Neural progenitor cell (in vitro differentiated cells): ENCODE measurements at regions not wholly inside any gene's neighbourhood (a gene's known extent, or its start where the extent isn't known, plus 50 kb on each side); places are given as distances from the start of the nearest gene placed in this dataset.
A peak's percentile ranks its signal among the peaks of the same experiment; 100 is the strongest.

ENCODE experiments used
- DNase-seq: peaks from one replicate; pipeline ENCODE4 v3.0.0-alpha.2; 2016; ENCODE audit warnings: low spot score
- H2AFZ ChIP-seq: fragments of 200-600 bp; sonication (generic); replicated peaks from 2 replicates; pipeline ENCODE4 v1.6.1; 2016; ENCODE audit warnings: antibody characterized with exemption
- H3F3A ChIP-seq: fragments of 200-600 bp; sonication (generic); 2 replicates; pipeline ENCODE4 v1.6.1; 2016; ENCODE audit warnings: antibody characterized with exemption, low read depth
- H3K27ac ChIP-seq: fragments of 200-600 bp; sonication (generic); 2 replicates; pipeline ENCODE4 v1.5.1; 2016; ENCODE audit warnings: mild to moderate bottlenecking
- H3K27me3 ChIP-seq: fragments of 200-600 bp; sonication (generic); 2 replicates; pipeline ENCODE4 v1.6.1; 2016; ENCODE audit warnings: mild to moderate bottlenecking, moderate library complexity
- H3K36me3 ChIP-seq: fragments of 200-600 bp; sonication (generic); 2 replicates; pipeline ENCODE4 v1.5.1; 2016
- H3K4me1 ChIP-seq: fragments of 200-600 bp; sonication (generic); 2 replicates; pipeline ENCODE4 v1.6.1; 2016; ENCODE audit warnings: mixed run types
- H3K4me2 ChIP-seq: fragments of 200-600 bp; sonication (generic); 2 replicates; pipeline ENCODE4 v1.6.1; 2016
- H3K4me3 ChIP-seq: fragments of 200-600 bp; sonication (generic); 2 replicates; pipeline ENCODE4 v1.5.1; 2016
- H3K79me2 ChIP-seq: fragments of 200-600 bp; sonication (generic); 2 replicates; pipeline ENCODE4 v1.6.1; 2016; ENCODE audit warnings: low read depth
- H3K9ac ChIP-seq: fragments of 200-600 bp; sonication (generic); 2 replicates; pipeline ENCODE4 v1.6.1; 2016
- H3K9me3 ChIP-seq: fragments of 200-600 bp; sonication (generic); 2 replicates; pipeline ENCODE4 v1.5.1; 2016; ENCODE audit warnings: low read depth
- H4K20me1 ChIP-seq: fragments of 200-600 bp; sonication (generic); 2 replicates; pipeline ENCODE4 v1.6.1; 2016; ENCODE audit warnings: low read depth
- H3K27ac Mint-ChIP-seq: 3 replicates; pipeline ENCODE4 v1.8.0; 2021; ENCODE audit warnings: mixed read lengths
- H3K27me3 Mint-ChIP-seq: 2 replicates; pipeline ENCODE4 v1.8.0; 2022; ENCODE audit warnings: low read depth, mild to moderate bottlenecking, inconsistent platforms, moderate library complexity, mixed read lengths; ENCODE audit not compliant: insufficient read depth
- H3K36me3 Mint-ChIP-seq: 3 replicates; pipeline ENCODE4 v1.8.0; 2021; ENCODE audit warnings: mixed read lengths
- H3K4me1 Mint-ChIP-seq: 3 replicates; pipeline ENCODE4 v1.8.0; 2021; ENCODE audit warnings: mixed read lengths
- H3K4me3 Mint-ChIP-seq: 3 replicates; pipeline ENCODE4 v1.8.0; 2021; ENCODE audit warnings: mild to moderate bottlenecking, moderate library complexity, mixed read lengths
- H3K9me3 Mint-ChIP-seq: 3 replicates; pipeline ENCODE4 v1.8.0; 2020; ENCODE audit warnings: mixed read lengths
- EZH2 ChIP-seq: fragments of 200-600 bp; sonication (generic); IDR thresholded peaks from 2 replicates; pipeline ENCODE4 v1.6.1; 2017; ENCODE audit warnings: antibody characterized with exemption, mild to moderate bottlenecking, moderate library complexity
- EZH2phosphoT487 ChIP-seq: fragments of 200-600 bp; sonication (generic); IDR thresholded peaks from 2 replicates; pipeline ENCODE4 v1.6.1; 2017; ENCODE audit warnings: antibody characterized with exemption
- TF ChIP-seq, protein P1 (sequence below): fragments of 200-600 bp; sonication (generic); IDR thresholded peaks from 2 replicates; pipeline ENCODE4 v1.5.1; 2017; ENCODE audit warnings: antibody characterized with exemption, mild to moderate bottlenecking

GRCh38 chr4:153945704-153946103 is 156.8 kb upstream of the SFRP2 start:
- Mint-ChIP-seq H3K4me3 (no peak overlapping the region), H3K27ac (no peak overlapping the region), H3K36me3 (peaks cover 38% of the 10 kb centered on the region), H3K27me3 (peaks cover 6% of the 10 kb centered on the region), H3K9me3 (peaks cover 33% of the 10 kb centered on the region), H3K4me1 (peaks cover 15% of the 10 kb centered on the region)
- Histone ChIP-seq H3K36me3 (no peaks in the 10 kb centered on the region), H3K9me3 (peaks cover 8% of the 10 kb centered on the region), H2AFZ (no peak overlapping the region), H3K79me2 (no peaks in the 10 kb centered on the region), H3K4me1 (peaks cover 31% of the 10 kb centered on the region), H3K9ac (no peak overlapping the region), H3K4me2 (no peak overlapping the region), H4K20me1 (no peaks in the 10 kb centered on the region), H3F3A (peaks cover 3% of the 10 kb centered on the region), H3K27ac (no peak overlapping the region), H3K27me3 (no peaks in the 10 kb centered on the region), H3K4me3 (no peak overlapping the region)
- TF ChIP-seq EZH2phosphoT487, result no peak
- TF ChIP-seq, protein P1, sequence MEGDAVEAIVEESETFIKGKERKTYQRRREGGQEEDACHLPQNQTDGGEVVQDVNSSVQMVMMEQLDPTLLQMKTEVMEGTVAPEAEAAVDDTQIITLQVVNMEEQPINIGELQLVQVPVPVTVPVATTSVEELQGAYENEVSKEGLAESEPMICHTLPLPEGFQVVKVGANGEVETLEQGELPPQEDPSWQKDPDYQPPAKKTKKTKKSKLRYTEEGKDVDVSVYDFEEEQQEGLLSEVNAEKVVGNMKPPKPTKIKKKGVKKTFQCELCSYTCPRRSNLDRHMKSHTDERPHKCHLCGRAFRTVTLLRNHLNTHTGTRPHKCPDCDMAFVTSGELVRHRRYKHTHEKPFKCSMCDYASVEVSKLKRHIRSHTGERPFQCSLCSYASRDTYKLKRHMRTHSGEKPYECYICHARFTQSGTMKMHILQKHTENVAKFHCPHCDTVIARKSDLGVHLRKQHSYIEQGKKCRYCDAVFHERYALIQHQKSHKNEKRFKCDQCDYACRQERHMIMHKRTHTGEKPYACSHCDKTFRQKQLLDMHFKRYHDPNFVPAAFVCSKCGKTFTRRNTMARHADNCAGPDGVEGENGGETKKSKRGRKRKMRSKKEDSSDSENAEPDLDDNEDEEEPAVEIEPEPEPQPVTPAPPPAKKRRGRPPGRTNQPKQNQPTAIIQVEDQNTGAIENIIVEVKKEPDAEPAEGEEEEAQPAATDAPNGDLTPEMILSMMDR, result no peak
- no peak for TF ChIP-seq EZH2
- no peak for DNase-seq

DNA sequence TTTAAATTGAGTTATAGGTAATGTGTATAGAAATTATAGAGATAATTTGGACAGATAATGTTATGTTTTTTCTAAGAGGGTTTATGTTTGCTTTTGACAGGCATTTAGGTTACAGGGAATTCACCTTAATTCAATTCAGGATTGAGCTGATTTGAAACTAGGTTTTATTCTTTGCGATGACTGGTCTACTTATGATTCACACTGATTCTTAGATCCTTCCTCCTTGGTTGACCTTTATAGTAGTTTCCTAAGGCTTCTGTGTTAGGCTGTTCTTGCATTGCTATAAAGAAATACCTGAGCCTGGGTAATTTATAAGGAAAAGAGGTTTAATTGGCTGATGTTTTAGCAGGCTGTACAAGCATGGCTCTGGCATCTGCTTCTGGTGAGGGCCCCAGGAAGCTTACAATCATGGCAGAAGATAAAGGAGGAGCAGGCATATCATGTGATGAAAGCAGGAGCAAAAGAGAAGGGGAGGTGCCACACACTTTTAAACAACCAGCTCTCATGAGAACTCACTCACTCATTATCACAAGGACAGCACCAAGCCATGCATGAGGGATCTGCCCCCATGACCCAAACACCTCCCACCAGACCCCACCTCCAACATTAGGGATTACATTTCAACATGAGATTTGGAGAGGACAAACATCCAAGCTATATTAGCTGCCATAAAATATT is 155.0 kb upstream of the SFRP2 start:
- peaks cover 6% of the 10 kb centered on the region for H3K27me3 Mint-ChIP-seq
- H3K9ac ChIP-seq, result no peak overlapping the region
- H3K4me3 Mint-ChIP-seq, result no peak overlapping the region
- H3K36me3 Mint-ChIP-seq, result peaks cover 43% of the 10 kb centered on the region
- peaks cover 3% of the 10 kb centered on the region for H3F3A ChIP-seq
- peaks cover 18% of the 10 kb centered on the region for H3K4me1 Mint-ChIP-seq
- no peak overlapping the region for H2AFZ ChIP-seq
- no peaks in the 10 kb centered on the region for H3K36me3 ChIP-seq
- TF ChIP-seq EZH2phosphoT487, result no peak
- no peak for TF ChIP-seq EZH2
- TF ChIP-seq, protein P1, result no peak
- H3K27ac Mint-ChIP-seq, result no peak overlapping the region
- no peaks in the 10 kb centered on the region for H4K20me1 ChIP-seq
- H3K27me3 ChIP-seq, result no peaks in the 10 kb centered on the region
- no peak for DNase-seq
- peaks cover 8% of the 10 kb centered on the region for H3K9me3 ChIP-seq
- H3K4me1 ChIP-seq, result peaks cover 26% of the 10 kb centered on the region
- H3K27ac ChIP-seq, result no peak overlapping the region
- no peak overlapping the region for H3K4me2 ChIP-seq
- H3K9me3 Mint-ChIP-seq, result peaks cover 34% of the 10 kb centered on the region
- H3K4me3 ChIP-seq, result no peak overlapping the region
- no peaks in the 10 kb centered on the region for H3K79me2 ChIP-seq

GRCh38 chr4:153940916-153941315 is 152.0 kb upstream of the SFRP2 start:
- Histone ChIP-seq H3K9me3 (peaks cover 8% of the 10 kb centered on the region), H3K4me1 (peaks cover 16% of the 10 kb centered on the region), H3K4me3 (no peak overlapping the region), H3K27me3 (no peaks in the 10 kb centered on the region), H4K20me1 (no peaks in the 10 kb centered on the region), H3K9ac (no peak overlapping the region), H3K27ac (no peak overlapping the region), H3F3A (peaks cover 3% of the 10 kb centered on the region), H2AFZ (peak overlapping the region; percentile 82), H3K4me2 (peak overlapping the region; percentile 37), H3K36me3 (no peaks in the 10 kb centered on the region), H3K79me2 (no peaks in the 10 kb centered on the region)
- peaks cover 6% of the 10 kb centered on the region for H3K27me3 Mint-ChIP-seq
- peaks cover 25% of the 10 kb centered on the region for H3K9me3 Mint-ChIP-seq
- no peak overlapping the region for H3K4me3 Mint-ChIP-seq
- H3K36me3 Mint-ChIP-seq, result peaks cover 31% of the 10 kb centered on the region
- DNase-seq, result peak; percentile 14
- peak overlapping the region; percentile 22 for H3K27ac Mint-ChIP-seq
- peaks cover 23% of the 10 kb centered on the region for H3K4me1 Mint-ChIP-seq
- TF ChIP-seq EZH2 (no peak), EZH2phosphoT487 (no peak)
- TF ChIP-seq, protein P1, result no peak
